Fibroblast of skin of right biceps (primary cell): ENCODE measurements at regions not wholly inside any gene's neighbourhood (a gene's known extent, or its start where the extent isn't known, plus 50 kb on each side); places are given as distances from the start of the nearest gene placed in this dataset.
"Not testable (repeated sequence)": the region's sequence is repeated elsewhere in the genome, so short reads cannot be mapped to it uniquely, and the experiment has no call there.

Experiments
- DNase-seq: peaks from one replicate; pipeline ENCODE4 v3.0.0-alpha.2; 2013

DNA sequence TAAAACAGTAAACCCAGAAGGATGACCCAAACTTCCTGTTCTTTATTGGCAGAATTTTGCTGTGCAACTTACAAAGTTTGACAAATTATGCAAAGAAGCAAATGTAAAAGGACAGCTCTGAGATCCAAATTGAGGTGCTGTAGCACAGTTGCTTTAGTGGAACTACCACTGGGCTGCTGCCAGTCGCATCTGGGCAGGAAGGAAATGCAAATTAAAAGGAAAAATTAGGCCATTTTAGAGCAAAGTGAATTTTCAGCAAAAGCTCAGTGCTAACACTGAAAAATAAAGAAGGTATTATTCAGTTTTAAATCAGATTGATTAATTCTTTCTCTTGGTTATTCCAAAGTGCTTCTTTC, 104.5 kb downstream of the ZMAT3 start:
- no peak for DNase-seq

GRCh38 chr3:178966299-178967176, 105.1 kb downstream of the ZMAT3 start:
- DNase-seq: peak; percentile 34

- DNase-seq: no peak
Measured at GRCh38 chr3:178964551-178964950, 107.1 kb downstream of the ZMAT3 start.

DNA sequence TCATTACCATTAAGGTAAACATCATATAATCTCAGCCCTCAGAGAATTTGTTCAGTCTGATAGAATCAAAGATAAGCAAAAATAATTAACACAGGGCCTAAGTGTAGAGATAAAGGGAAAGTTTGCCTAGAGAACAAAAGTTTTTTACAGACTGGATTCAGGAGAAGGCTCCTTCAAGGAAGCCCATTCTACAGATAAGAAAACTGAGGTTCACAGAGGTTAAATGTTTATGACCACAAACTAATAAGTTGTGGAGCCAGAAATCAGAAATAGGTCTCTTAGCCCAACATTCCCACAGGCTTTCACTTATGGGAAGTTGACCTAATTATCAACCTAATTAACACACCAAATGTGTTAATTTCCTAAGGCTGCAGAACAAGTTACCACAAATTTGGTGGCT, 110.7 kb downstream of the ZMAT3 start:
- DNase-seq: no peak

GRCh38 chr3:178960181-178960580, 111.4 kb downstream of the ZMAT3 start:
- DNase-seq: no peak

DNA sequence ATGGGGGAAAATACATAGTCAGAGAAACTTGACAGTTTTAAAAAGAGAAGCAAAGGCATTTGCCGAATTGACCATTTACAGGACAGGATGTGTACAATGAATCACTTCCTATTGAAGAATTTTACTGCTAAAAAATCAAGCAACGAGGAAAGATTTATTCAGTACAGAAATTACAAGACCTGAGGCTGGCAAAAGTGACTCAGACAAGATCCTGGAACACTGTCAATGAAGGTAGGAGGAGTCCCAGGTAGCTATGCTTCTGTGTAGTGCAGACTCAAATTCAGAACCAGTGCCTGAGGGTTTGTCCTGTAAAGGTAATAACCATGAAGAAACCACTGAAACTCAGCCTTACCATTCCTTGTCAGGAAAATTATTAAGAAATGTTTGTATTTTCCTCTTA, 120.9 kb downstream of the ZMAT3 start:
- DNase-seq: no peak

GRCh38 chr3:178949896-178950295, 121.7 kb downstream of the ZMAT3 start:
- DNase-seq: no peak

GRCh38 chr3:178948546-178948945, 123.1 kb downstream of the ZMAT3 start:
- no peak for DNase-seq

GRCh38 chr3:178947738-178948137, 123.9 kb downstream of the ZMAT3 start:
- no peak for DNase-seq

DNA sequence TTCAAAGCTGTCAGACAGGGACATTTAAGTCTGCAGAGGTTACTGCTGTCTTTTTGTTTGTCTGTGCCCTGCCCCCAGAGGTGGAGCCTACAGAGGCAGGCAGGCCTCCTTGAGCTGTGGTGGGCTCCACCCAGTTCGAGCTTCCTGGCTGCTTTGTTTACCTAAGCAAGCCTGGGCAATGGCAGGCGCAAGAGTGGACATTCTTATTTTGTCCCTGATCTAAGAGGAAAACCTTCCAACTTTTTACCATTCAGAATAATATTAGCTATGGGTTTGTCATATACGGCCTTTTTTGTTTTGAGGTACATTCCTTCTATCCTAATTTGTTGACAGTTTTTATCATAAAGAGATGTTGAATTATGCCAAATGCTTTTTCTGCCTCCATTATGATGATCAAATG, 129.3 kb downstream of the ZMAT3 start:
- DNase-seq: not testable (repeated sequence)

- no peak for DNase-seq
Measured at GRCh38 chr3:178930116-178930515, 141.5 kb downstream of the ZMAT3 start.

- DNase-seq: no peak
Measured at GRCh38 chr3:178916223-178916622, 155.4 kb downstream of the ZMAT3 start.

DNA sequence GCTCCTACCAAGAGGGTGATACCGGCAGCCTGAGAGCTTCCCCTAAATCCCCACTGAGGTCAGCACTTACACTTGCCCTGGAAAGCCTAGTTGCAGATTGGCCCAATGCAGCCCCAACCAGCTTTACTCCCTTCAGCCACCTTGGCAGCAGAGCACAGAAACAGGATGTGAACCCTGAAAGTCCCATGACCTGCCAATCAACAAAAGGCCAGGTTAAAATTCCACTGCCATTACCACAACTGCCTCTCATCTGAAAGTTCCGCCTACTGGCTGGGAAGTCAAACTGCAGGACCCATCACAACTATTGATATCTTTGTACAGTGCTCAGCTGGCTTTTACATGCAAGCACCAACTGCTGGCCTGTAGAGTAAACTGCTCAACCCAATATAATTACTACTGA, 156.2 kb downstream of the ZMAT3 start:
- DNase-seq: no peak

DNA sequence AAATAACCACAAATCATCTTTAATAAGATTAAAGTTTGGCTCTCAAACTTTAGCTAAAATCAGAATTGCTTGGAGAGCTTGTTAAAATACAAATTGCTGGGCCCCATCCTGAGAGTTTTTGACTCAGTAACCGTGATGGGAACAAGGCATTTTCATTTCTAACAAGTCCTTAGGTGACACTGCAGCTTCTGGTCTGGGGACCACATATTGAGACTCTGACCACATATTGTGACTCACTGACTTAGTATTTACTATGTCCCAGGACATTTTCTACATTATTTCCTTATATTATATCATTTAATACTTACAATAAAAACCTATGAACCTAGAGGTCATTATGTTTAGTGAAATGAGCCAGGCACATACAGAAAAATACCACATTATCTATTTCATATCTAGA, 164.5 kb downstream of the ZMAT3 start:
- DNase-seq: no peak

DNA sequence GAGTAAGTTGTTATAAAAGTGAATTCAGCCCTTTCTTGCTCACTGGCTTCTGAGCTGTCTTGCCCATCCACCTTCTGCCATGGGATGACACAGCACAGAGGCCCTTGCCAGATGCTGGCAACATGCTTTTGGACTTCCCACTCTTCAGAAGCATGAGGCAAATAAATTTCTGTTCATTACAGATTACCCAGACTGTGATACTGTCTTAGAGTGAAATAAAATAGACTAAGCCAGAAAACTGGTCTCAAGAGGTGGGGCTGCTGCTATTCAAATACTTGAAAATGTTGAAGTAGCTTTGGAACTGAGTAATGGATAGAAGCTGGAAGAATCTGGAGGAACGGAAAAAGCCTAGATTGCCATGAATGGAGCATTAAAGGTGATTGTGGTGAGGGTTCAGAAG, 170.4 kb downstream of the ZMAT3 start:
- DNase-seq: no peak

DNA sequence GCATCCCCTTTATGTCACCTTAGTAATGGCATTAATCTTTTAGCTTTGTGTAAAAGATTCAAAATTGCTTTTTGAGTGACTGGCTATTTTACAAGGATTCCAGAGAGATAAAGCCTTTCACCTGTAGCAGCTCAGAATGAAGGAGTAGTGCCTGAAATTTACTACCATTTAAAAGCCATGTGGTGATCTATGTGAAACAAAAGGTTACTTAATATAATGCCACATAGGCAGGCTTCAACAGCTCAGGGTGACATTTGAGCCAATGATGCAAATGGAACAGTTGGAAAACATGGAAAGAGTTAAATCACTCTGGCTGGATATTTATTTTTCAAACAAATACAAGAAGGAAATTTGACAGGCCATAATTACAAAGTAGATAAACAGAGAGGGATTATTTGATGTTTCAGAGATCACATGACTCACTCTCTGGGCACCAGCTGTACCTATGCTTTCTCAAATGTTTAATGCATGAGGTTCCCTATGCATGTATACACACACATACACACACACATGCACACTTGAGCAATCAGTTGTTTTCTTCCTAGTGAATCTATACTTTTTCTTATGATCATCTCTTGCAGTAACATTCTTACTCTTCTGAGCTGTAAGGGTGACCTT, 171.5 kb downstream of the ZMAT3 start:
- DNase-seq: no peak

DNA sequence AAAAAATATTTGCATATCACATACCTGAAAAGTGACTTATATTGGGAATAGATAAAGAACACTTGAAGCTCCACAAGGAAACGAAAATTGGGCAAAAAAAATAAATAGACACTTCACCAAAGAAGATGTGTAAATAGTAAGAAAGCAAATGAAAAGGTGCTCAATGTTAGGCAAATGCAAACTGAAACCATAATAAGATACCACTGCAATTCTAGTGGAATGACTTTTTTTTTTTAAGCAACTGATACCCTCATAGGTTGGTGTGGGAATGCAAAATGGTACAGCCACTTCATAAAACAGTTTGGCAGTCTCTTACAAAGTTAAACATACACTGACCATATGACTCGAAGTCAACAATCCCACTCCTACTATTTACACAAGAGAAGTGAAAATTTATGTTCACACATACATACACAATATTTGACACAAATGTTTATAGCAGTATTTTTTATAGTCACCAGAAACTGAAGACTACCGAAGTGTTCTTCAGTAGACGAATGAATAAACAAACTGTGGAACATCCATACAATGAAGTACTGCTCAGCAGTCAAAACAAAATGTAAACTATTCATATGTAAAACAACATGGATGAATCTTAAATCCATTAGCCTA, 176.3 kb downstream of the ZMAT3 start:
- no peak for DNase-seq
